T-cell (primary cell): ENCODE measurements at regions not wholly inside any gene's neighbourhood (a gene's known extent, or its start where the extent isn't known, plus 50 kb on each side); places are given as distances from the start of the nearest gene placed in this dataset.

ENCODE experiments used
- ATAC-seq, 4 experiments: fragments of 200-7000 bp in 3 of 4; fragments of 150-1000 bp in 1 of 4; cut with Tn5 transposase; replicated peaks in 1 of 4; 1 replicate in 3 of 4; 2 replicates in 1 of 4; pipeline ENCODE4 v1.10.0; 2021; ENCODE audit warnings: moderate library complexity in 3 of 4, mild to moderate bottlenecking in 2 of 4, moderate number of reproducible peaks in 1 of 4
- CTCF ChIA-PET, 2 donors: fragments of 300-600 bp; sonication (Branson Sonifier 250); formaldehyde crosslinking; loops; one replicate each; lab custom pipeline; 2022; ENCODE audit warnings: antibody characterized with exemption in 2 of 2; lab: Charles Lee
- POLR2A ChIA-PET, 2 donors: fragments of 300-600 bp; sonication (Branson Sonifier 250); formaldehyde crosslinking; loops; one replicate each; lab custom pipeline; 2022; ENCODE audit warnings: antibody characterized with exemption in 2 of 2; lab: Charles Lee
- DNase-seq, 35 experiments: peaks; one replicate each; pipeline versions ENCODE4 v3.0.0 to v3.0.0-alpha.2; 2013 to 2023
- H3K27ac ChIP-seq: one replicate; pipeline ENCODE4 v1.5.1; 2013; ENCODE audit warnings: low read length
- H3K27me3 ChIP-seq, 2 experiments: replicated peaks in 1 of 2; 1 replicate in 1 of 2; 2 replicates in 1 of 2; pipeline versions ENCODE4 v1.6.1 to v1.7.0; 2013; ENCODE audit warnings: low read length in 1 of 2, mixed read lengths in 1 of 2; ENCODE audit not compliant: control insufficient read depth in 2 of 2, insufficient read depth in 2 of 2; ENCODE audit errors: extremely low read depth in 1 of 2
- H3K36me3 ChIP-seq, 2 donors: 1 replicate in 1 of 2; 2 replicates in 1 of 2; pipeline versions ENCODE4 v1.6.1 to v1.7.0; 2013; ENCODE audit warnings: low read length in 1 of 2; ENCODE audit not compliant: control insufficient read depth in 2 of 2, insufficient read depth in 1 of 2; ENCODE audit errors: extremely low read depth in 1 of 2
- H3K4me1 ChIP-seq, 2 experiments: 1 replicate in 1 of 2; 2 replicates in 1 of 2; pipeline versions ENCODE4 v1.6.1 to v1.7.0; 2013; ENCODE audit warnings: low read length in 2 of 2, mixed read lengths in 1 of 2; ENCODE audit not compliant: insufficient read depth in 2 of 2, control insufficient read depth in 1 of 2; ENCODE audit errors: extremely low read depth in 1 of 2
- H3K4me3 ChIP-seq, 2 donors: 1 replicate in 1 of 2; 2 replicates in 1 of 2; pipeline versions ENCODE4 v1.5.1 to v1.7.0; 2013; ENCODE audit warnings: mild to moderate bottlenecking in 2 of 2, low read length in 1 of 2, moderate library complexity in 1 of 2; ENCODE audit not compliant: control insufficient read depth in 1 of 2; ENCODE audit errors: extremely low read depth in 1 of 2
- H3K9me3 ChIP-seq: 2 replicates; pipeline ENCODE4 v1.7.0; 2013
- H3K27ac Mint-ChIP-seq, 2 donors: one replicate each; pipeline ENCODE4 v1.8.0; 2020 to 2021; ENCODE audit warnings: mild to moderate bottlenecking in 2 of 2, mixed read lengths in 2 of 2
- H3K27me3 Mint-ChIP-seq, 2 donors: one replicate each; pipeline ENCODE4 v1.8.0; 2021 to 2022; ENCODE audit warnings: mixed read lengths in 2 of 2
- H3K36me3 Mint-ChIP-seq: one replicate; pipeline ENCODE4 v1.8.0; 2021; ENCODE audit warnings: mixed read lengths
- H3K4me1 Mint-ChIP-seq, 3 donors: one replicate each; pipeline ENCODE4 v1.8.0; 2020 to 2022; ENCODE audit warnings: mixed read lengths in 3 of 3, mild to moderate bottlenecking in 1 of 3
- H3K4me3 Mint-ChIP-seq, 3 donors: one replicate each; pipeline ENCODE4 v1.8.0; 2020 to 2022; ENCODE audit warnings: mild to moderate bottlenecking in 3 of 3, mixed read lengths in 3 of 3, moderate library complexity in 3 of 3
- H3K9me3 Mint-ChIP-seq, 3 donors: one replicate each; pipeline ENCODE4 v1.8.0; 2020 to 2022; ENCODE audit warnings: mixed read lengths in 3 of 3
- WGBS: methylation state at CpG from one replicate; pipeline ENCODE4 v1.1.5; 2013; ENCODE audit warnings: missing lambda C conversion rate; ENCODE audit not compliant: insufficient coverage; 5-methylcytosine and 5-hydroxymethylcytosine counted together

- no peak for DNase-seq
- ATAC-seq, result no peak
- H3K4me1 ChIP-seq, result no peaks in the 10 kb centered on the region
- ChIA-PET CTCF (interaction anchor here in 1 of 2 donors (0.6 kb wide), 1 partner anchor 11 kb away, joined by 3 read pairs; no protein-coding TSS in a partner anchor), POLR2A (no interaction called here)
- H3K36me3 ChIP-seq, result no peaks in the 10 kb centered on the region
- no peak overlapping the region for H3K4me3 ChIP-seq
- Mint-ChIP-seq H3K9me3 (no peaks in the 10 kb centered on the region), H3K27me3 (peaks cover 0 to 8% of the 10 kb centered on the region in 2 donors), H3K36me3 (no peaks in the 10 kb centered on the region), H3K4me3 (no peak overlapping the region), H3K4me1 (no peaks in the 10 kb centered on the region), H3K27ac (no peak overlapping the region)
- H3K27ac ChIP-seq, result no peak overlapping the region
- 100% methylated on average over 1 of the region's 2 CpGs for WGBS
- H3K9me3 ChIP-seq, result no peaks in the 10 kb centered on the region
- H3K27me3 ChIP-seq, result peaks cover 0 to 10% of the 10 kb centered on the region in 2 experiments
These were observed 269.2 kb upstream of the NRIP1 start for GRCh38 chr21:15333951-15334350.

GRCh38 chr21:15343066-15343465, 278.3 kb upstream of the NRIP1 start:
- H3K9me3 Mint-ChIP-seq, result no peaks in the 10 kb centered on the region
- H3K36me3 ChIP-seq, result no peaks in the 10 kb centered on the region
- no peak overlapping the region for H3K4me3 Mint-ChIP-seq
- ChIA-PET CTCF (no interaction called here), POLR2A (interaction anchor here in 1 of 2 donors (0.5 kb wide), 1 partner anchor 795 kb away, joined by 3 read pairs; no protein-coding TSS in a partner anchor)
- no CpG with 5 or more reads among the region's 1 CpG for WGBS
- no peak for ATAC-seq
- H3K27me3 ChIP-seq, result no peaks in the 10 kb centered on the region
- H3K4me1 ChIP-seq, result no peaks in the 10 kb centered on the region
- DNase-seq, result no peak
- peaks cover 15 to 24% of the 10 kb centered on the region in 2 donors for H3K27me3 Mint-ChIP-seq
- H3K4me3 ChIP-seq, result no peak overlapping the region
- no peak overlapping the region for H3K27ac ChIP-seq
- H3K36me3 Mint-ChIP-seq, result no peaks in the 10 kb centered on the region
- no peaks in the 10 kb centered on the region for H3K9me3 ChIP-seq
- no peak overlapping the region for H3K27ac Mint-ChIP-seq
- peaks cover 0 to 7% (median 0%) of the 10 kb centered on the region in 3 donors for H3K4me1 Mint-ChIP-seq

GRCh38 chr21:15352009-15352408, 287.2 kb upstream of the NRIP1 start:
- H3K36me3 ChIP-seq, result no peaks in the 10 kb centered on the region
- Mint-ChIP-seq H3K4me3 (no peak overlapping the region), H3K27ac (no peak overlapping the region), H3K36me3 (no peaks in the 10 kb centered on the region), H3K27me3 (peaks cover 0 to 4% of the 10 kb centered on the region in 2 donors), H3K4me1 (peaks cover 6 to 12% (median 8%) of the 10 kb centered on the region in 3 donors), H3K9me3 (no peaks in the 10 kb centered on the region)
- DNase-seq (no peak), ATAC-seq (no peak)
- ChIA-PET CTCF (no interaction called here), POLR2A (no interaction called here)
- no peak overlapping the region for H3K27ac ChIP-seq
- H3K27me3 ChIP-seq, result no peaks in the 10 kb centered on the region
- no peak overlapping the region for H3K4me3 ChIP-seq
- WGBS, result 97% methylated on average over 7 of the region's 7 CpGs
- no peaks in the 10 kb centered on the region for H3K4me1 ChIP-seq
- no peaks in the 10 kb centered on the region for H3K9me3 ChIP-seq

- ChIA-PET CTCF (no interaction called here), POLR2A (no interaction called here)
- Mint-ChIP-seq H3K36me3 (no peaks in the 10 kb centered on the region), H3K27me3 (no peaks in the 10 kb centered on the region), H3K4me3 (no peak overlapping the region), H3K4me1 (peaks cover 6 to 12% (median 8%) of the 10 kb centered on the region in 3 donors), H3K27ac (no peak overlapping the region), H3K9me3 (no peaks in the 10 kb centered on the region)
- Histone ChIP-seq H3K36me3 (no peaks in the 10 kb centered on the region), H3K4me1 (no peaks in the 10 kb centered on the region), H3K27me3 (no peaks in the 10 kb centered on the region), H3K9me3 (no peaks in the 10 kb centered on the region), H3K27ac (no peak overlapping the region), H3K4me3 (no peak overlapping the region)
- no CpG with 5 or more reads among the region's 1 CpG for WGBS
- DNase-seq (no peak), ATAC-seq (no peak)
These were observed 288.7 kb upstream of the NRIP1 start for GRCh38 chr21:15353546-15353945.

- Histone ChIP-seq H3K4me3 (no peak overlapping the region), H3K27ac (no peak overlapping the region), H3K4me1 (no peaks in the 10 kb centered on the region), H3K9me3 (no peaks in the 10 kb centered on the region), H3K27me3 (no peaks in the 10 kb centered on the region), H3K36me3 (no peaks in the 10 kb centered on the region)
- Mint-ChIP-seq H3K9me3 (no peaks in the 10 kb centered on the region), H3K27ac (no peak overlapping the region), H3K4me3 (no peak overlapping the region), H3K36me3 (no peaks in the 10 kb centered on the region), H3K4me1 (peaks cover 6 to 12% (median 8%) of the 10 kb centered on the region in 3 donors), H3K27me3 (no peaks in the 10 kb centered on the region)
- DNase-seq (no peak), ATAC-seq (no peak)
- POLR2A ChIA-PET, result no interaction called here
- CTCF ChIA-PET, result no interaction called here
- WGBS, result 50% methylated on average over 1 of the region's 3 CpGs
These were observed 289.7 kb upstream of the NRIP1 start for GRCh38 chr21:15354516-15354915.

- Histone ChIP-seq H3K36me3 (no peaks in the 10 kb centered on the region), H3K4me1 (no peaks in the 10 kb centered on the region), H3K9me3 (no peaks in the 10 kb centered on the region), H3K4me3 (no peak overlapping the region), H3K27me3 (no peaks in the 10 kb centered on the region), H3K27ac (no peak overlapping the region)
- POLR2A ChIA-PET, result no interaction called here
- Mint-ChIP-seq H3K4me3 (no peak overlapping the region), H3K4me1 (peaks cover 6 to 12% (median 8%) of the 10 kb centered on the region in 3 donors), H3K27ac (no peak overlapping the region), H3K36me3 (no peaks in the 10 kb centered on the region), H3K27me3 (no peaks in the 10 kb centered on the region), H3K9me3 (no peaks in the 10 kb centered on the region)
- ATAC-seq (peak in 1 of 4 experiments; percentile 19), DNase-seq (no peak)
- CTCF ChIA-PET, result no interaction called here
- WGBS, result 24% methylated on average over 6 of the region's 6 CpGs
These were observed 290.3 kb upstream of the NRIP1 start for GRCh38 chr21:15355066-15355465.

- H3K36me3 Mint-ChIP-seq, result no peaks in the 10 kb centered on the region
- CTCF ChIA-PET, result no interaction called here
- H3K9me3 Mint-ChIP-seq, result no peaks in the 10 kb centered on the region
These were observed 294.5 kb upstream of the NRIP1 start for GRCh38 chr21:15359251-15359650.

More at GRCh38 chr21:15359251-15359650, 294.5 kb upstream of the NRIP1 start:
- H3K9me3 ChIP-seq, result no peaks in the 10 kb centered on the region
- H3K36me3 ChIP-seq, result no peaks in the 10 kb centered on the region
- H3K27ac ChIP-seq, result no peak overlapping the region
- H3K27me3 ChIP-seq, result no peaks in the 10 kb centered on the region
- H3K4me3 ChIP-seq, result no peak overlapping the region
- no peak overlapping the region for H3K27ac Mint-ChIP-seq
- WGBS, result 100% methylated on average over 3 of the region's 4 CpGs
- no peaks in the 10 kb centered on the region for H3K27me3 Mint-ChIP-seq
- H3K4me1 Mint-ChIP-seq, result peaks cover 6 to 12% (median 8%) of the 10 kb centered on the region in 3 donors
- ATAC-seq (no peak), DNase-seq (no peak)
- POLR2A ChIA-PET, result no interaction called here
- H3K4me3 Mint-ChIP-seq, result no peak overlapping the region
- H3K4me1 ChIP-seq, result no peaks in the 10 kb centered on the region
